ENCODE measurements at regions not wholly inside any gene's neighbourhood (a gene's known extent, or its start where the extent isn't known, plus 50 kb on each side); places are given as distances from the start of the nearest gene placed in this dataset.

DNA sequence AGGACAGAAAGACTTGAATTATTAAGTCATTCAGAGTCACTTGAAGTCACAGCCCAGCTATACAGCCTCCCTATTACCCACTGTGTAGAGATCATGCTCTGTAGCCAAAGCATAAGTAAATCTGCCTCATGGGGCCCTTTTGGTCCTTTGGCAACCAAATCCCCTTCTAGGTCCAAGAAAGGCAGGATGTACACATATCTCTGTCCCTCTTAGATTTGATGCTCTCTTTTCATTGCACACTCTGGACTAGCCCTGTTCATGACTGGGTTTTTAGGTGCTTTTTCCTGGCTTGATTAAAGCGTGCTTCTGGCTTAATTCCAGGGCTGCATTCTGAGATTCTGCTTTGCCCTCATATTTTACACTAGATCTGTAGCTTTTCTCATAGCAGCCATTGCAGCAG, 296.8 kb downstream of the TENT5A start:
- TF ChIP-seq, protein P1, sequence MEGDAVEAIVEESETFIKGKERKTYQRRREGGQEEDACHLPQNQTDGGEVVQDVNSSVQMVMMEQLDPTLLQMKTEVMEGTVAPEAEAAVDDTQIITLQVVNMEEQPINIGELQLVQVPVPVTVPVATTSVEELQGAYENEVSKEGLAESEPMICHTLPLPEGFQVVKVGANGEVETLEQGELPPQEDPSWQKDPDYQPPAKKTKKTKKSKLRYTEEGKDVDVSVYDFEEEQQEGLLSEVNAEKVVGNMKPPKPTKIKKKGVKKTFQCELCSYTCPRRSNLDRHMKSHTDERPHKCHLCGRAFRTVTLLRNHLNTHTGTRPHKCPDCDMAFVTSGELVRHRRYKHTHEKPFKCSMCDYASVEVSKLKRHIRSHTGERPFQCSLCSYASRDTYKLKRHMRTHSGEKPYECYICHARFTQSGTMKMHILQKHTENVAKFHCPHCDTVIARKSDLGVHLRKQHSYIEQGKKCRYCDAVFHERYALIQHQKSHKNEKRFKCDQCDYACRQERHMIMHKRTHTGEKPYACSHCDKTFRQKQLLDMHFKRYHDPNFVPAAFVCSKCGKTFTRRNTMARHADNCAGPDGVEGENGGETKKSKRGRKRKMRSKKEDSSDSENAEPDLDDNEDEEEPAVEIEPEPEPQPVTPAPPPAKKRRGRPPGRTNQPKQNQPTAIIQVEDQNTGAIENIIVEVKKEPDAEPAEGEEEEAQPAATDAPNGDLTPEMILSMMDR (IDR thresholded peaks at IDR 0.05), result no peak
- Histone ChIP-seq H3K4me1 (no peaks in the 10 kb centered on the region), H3K36me3 (ENCODE audit: insufficient read depth in 1 of 2, low read depth in 1 of 2) (no peaks in the 10 kb centered on the region), H3K27me3 (ENCODE audit: insufficient read depth in 3 of 3, low read length in 2 of 3) (no peaks in the 10 kb centered on the region), H3K9me3 (no peaks in the 10 kb centered on the region), H3K27ac (no peak overlapping the region), H3K4me3 (no peak overlapping the region)
- ATAC-seq (no peak), DNase-seq (no peak)
- intact Hi-C loops (cut with DNase I), result no loop called here
- 22 to 29% (median 23%) methylated on average over 1 of the region's 1 CpG for whole genome bisulfite sequencing, 3 donors

DNA sequence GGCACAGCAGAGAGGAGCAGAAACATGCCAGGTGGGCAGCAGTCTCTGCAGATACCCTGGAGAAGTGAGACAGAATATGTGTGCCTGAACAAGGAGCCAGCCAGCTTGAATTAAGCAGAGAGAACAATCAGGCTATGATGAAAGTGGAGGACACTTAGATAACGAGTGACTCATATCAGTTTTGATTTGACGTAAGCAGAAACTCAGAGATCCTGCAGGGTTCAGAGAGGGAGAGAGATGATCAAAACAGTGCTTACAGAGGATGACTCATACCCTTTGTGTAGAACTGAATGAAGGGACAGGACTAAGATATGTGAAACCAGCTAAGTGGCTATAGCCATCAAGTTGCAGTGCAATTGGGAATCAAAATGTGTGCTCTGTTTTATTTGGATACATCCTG, 300.7 kb downstream of the TENT5A start:
- WGBS, 3 donors, result 75 to 83% (median 81%) methylated on average over 2 of the region's 2 CpGs
- DNase-seq, result no peak
- TF ChIP-seq, protein P1 (IDR thresholded peaks at IDR 0.05), result no peak
- ATAC-seq, result no peak
- H3K36me3 ChIP-seq (ENCODE audit: insufficient read depth in 1 of 2, low read depth in 1 of 2), result no peaks in the 10 kb centered on the region
- H3K27ac ChIP-seq, result no peak overlapping the region
- H3K27me3 ChIP-seq (ENCODE audit: insufficient read depth in 3 of 3, low read length in 2 of 3), result no peaks in the 10 kb centered on the region
- intact Hi-C loops (cut with DNase I), result no loop called here
- no peak overlapping the region for H3K4me3 ChIP-seq
- H3K9me3 ChIP-seq, result no peaks in the 10 kb centered on the region
- no peaks in the 10 kb centered on the region for H3K4me1 ChIP-seq

DNA sequence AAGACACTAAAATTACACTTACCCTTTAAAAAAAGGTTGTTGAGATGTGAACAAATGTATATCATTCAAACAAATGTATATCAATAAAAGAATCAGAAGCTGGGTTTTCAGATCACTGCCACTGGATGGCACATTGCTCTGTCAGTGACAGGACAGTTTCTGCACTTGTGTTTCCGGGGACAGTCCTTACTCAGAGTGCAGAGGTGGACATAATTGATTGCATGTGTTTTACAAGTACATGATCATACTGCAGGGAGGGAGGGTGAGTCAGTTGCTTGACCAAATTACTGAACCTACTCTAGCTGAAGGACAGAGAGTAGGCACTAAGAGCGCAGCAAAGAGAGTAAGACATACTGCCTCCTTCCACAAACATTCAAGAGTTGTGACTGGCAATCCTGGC, 302.3 kb downstream of the TENT5A start:
- Histone ChIP-seq H3K9me3 (no peaks in the 10 kb centered on the region), H3K27ac (no peak overlapping the region), H3K36me3 (ENCODE audit: insufficient read depth in 1 of 2, low read depth in 1 of 2) (no peaks in the 10 kb centered on the region), H3K4me3 (no peak overlapping the region), H3K27me3 (ENCODE audit: insufficient read depth in 3 of 3, low read length in 2 of 3) (no peaks in the 10 kb centered on the region), H3K4me1 (no peaks in the 10 kb centered on the region)
- DNase-seq (no peak), ATAC-seq (no peak)
- intact Hi-C loops (cut with DNase I), result no loop called here
- 51 to 62% (median 57%) methylated on average over 2 of the region's 2 CpGs for WGBS, 3 donors
- TF ChIP-seq, protein P1 (IDR thresholded peaks at IDR 0.05), result no peak

DNA sequence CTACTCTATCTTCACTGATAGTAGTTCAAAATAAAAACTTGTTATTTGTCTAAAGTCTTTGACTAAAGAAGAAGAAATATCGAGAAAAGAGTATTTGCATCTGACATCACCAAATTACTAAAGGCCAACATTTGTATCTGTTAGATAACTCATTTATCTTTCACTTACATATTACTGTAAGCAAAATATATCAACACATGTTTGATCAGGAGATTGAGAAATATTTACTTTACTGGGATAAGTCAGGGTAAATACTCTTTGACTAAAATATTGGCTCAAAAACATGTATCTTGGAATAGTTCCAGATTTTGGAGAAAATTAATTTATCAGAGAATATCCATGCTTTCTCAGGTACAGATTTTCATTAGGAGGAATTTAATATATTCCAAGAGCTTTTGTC, 306.0 kb downstream of the TENT5A start:
- Histone ChIP-seq H3K4me3 (no peak overlapping the region), H3K36me3 (ENCODE audit: insufficient read depth in 1 of 2, low read depth in 1 of 2) (no peaks in the 10 kb centered on the region), H3K9me3 (no peaks in the 10 kb centered on the region), H3K27me3 (ENCODE audit: insufficient read depth in 3 of 3, low read length in 2 of 3) (no peaks in the 10 kb centered on the region), H3K27ac (no peak overlapping the region), H3K4me1 (no peaks in the 10 kb centered on the region)
- TF ChIP-seq, protein P1 (IDR thresholded peaks at IDR 0.05), result no peak
- no peak for DNase-seq
- no peak for ATAC-seq
- intact Hi-C loops (cut with DNase I), result no loop called here
- 83 to 91% (median 90%) methylated on average over 1 of the region's 1 CpG for WGBS, 3 donors

DNA sequence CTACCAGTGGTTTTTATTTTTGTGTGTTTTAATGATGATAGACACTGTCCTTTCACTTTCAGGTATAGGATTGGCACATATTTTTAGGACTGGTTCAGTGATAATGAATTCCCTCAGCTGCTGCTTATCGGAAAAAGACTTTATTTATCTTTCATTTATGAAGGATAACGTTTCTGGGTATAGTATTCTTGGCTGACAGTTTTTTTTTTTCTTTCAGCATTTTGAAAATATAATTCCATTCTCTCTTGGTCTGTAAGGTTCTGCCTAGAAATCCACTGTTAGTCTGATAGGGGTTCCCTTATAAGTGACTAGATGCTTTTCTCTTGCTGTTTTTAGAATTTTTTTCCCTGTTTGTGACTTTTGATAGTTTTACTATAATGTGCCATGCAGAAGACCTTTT, 313.1 kb downstream of the TENT5A start:
- ATAC-seq (no peak), DNase-seq (no peak)
- H3K9me3 ChIP-seq, result peaks cover 19% of the 10 kb centered on the region
- H3K4me1 ChIP-seq, result no peaks in the 10 kb centered on the region
- intact Hi-C loops (cut with DNase I), result no loop called here
- H3K4me3 ChIP-seq, result no peak overlapping the region
- 77 to 83% (median 83%) methylated on average over 2 of the region's 2 CpGs for WGBS, 3 donors
- TF ChIP-seq, protein P1 (IDR thresholded peaks at IDR 0.05), result no peak
- no peaks in the 10 kb centered on the region for H3K36me3 ChIP-seq (ENCODE audit: insufficient read depth in 1 of 2, low read depth in 1 of 2)
- H3K27me3 ChIP-seq (ENCODE audit: insufficient read depth in 3 of 3, low read length in 2 of 3), result no peaks in the 10 kb centered on the region
- no peak overlapping the region for H3K27ac ChIP-seq

Data from psoas muscle (tissue), 7 donors.